ENCODE measurements at regions not wholly inside any gene's neighbourhood (a gene's known extent, or its start where the extent isn't known, plus 50 kb on each side); places are given as distances from the start of the nearest gene placed in this dataset.

GRCh38 chr7:84817016-84817415 is 369.8 kb downstream of the SEMA3D start:
- no peak for DNase-seq (ENCODE audit: low spot score)

GRCh38 chr7:84813376-84813775 is 373.5 kb downstream of the SEMA3D start:
- no peak for DNase-seq (ENCODE audit: low spot score)

GRCh38 chr7:84812021-84812420 is 374.8 kb downstream of the SEMA3D start:
- no peak for DNase-seq (ENCODE audit: low spot score)

GRCh38 chr7:84811362-84811761 is 375.5 kb downstream of the SEMA3D start:
- no peak for DNase-seq (ENCODE audit: low spot score)

GRCh38 chr7:84809877-84810276 is 377.0 kb downstream of the SEMA3D start:
- no peak for DNase-seq (ENCODE audit: low spot score)

GRCh38 chr7:84803979-84804378 is 382.9 kb downstream of the SEMA3D start:
- DNase-seq (ENCODE audit: low spot score), result no peak

- DNase-seq (ENCODE audit: low spot score), result no peak
Measured at GRCh38 chr7:84801396-84801795, 385.5 kb downstream of the SEMA3D start.

- no peak for DNase-seq (ENCODE audit: low spot score)
Measured at GRCh38 chr7:84800846-84801245, 386.0 kb downstream of the SEMA3D start.

GRCh38 chr7:84799106-84799505 is 387.8 kb downstream of the SEMA3D start:
- DNase-seq (ENCODE audit: low spot score), result no peak

- no peak for DNase-seq (ENCODE audit: low spot score)
Measured at GRCh38 chr7:84792231-84792893, 394.5 kb downstream of the SEMA3D start.

GRCh38 chr7:84790882-84791281 is 396.0 kb downstream of the SEMA3D start:
- no peak for DNase-seq (ENCODE audit: low spot score)

- no peak for DNase-seq (ENCODE audit: low spot score)
Measured at GRCh38 chr7:84786073-84786472, 400.8 kb downstream of the SEMA3D start.

GRCh38 chr7:84784450-84784849 is 402.4 kb downstream of the SEMA3D start:
- DNase-seq (ENCODE audit: low spot score), result no peak

- DNase-seq (ENCODE audit: low spot score), result no peak
Measured at GRCh38 chr7:84783141-84783778, 403.6 kb downstream of the SEMA3D start.

GRCh38 chr7:84781838-84782237 is 405.0 kb downstream of the SEMA3D start:
- no peak for DNase-seq (ENCODE audit: low spot score)

GRCh38 chr7:84780158-84781124 is 406.4 kb downstream of the SEMA3D start:
- no peak for DNase-seq (ENCODE audit: low spot score)

GRCh38 chr7:84757761-84758160 is 429.1 kb downstream of the SEMA3D start:
- DNase-seq (ENCODE audit: low spot score), result no peak

GRCh38 chr7:84746353-84746752 is 440.5 kb downstream of the SEMA3D start:
- DNase-seq (ENCODE audit: low spot score), result no peak

- DNase-seq (ENCODE audit: low spot score), result peak; percentile 24
Measured at GRCh38 chr7:84744385-84744784, 442.5 kb downstream of the SEMA3D start.

- DNase-seq (ENCODE audit: low spot score), result no peak
Measured at GRCh38 chr7:84738583-84739150, 448.2 kb downstream of the SEMA3D start.

- no peak for DNase-seq (ENCODE audit: low spot score)
Measured at GRCh38 chr7:84735677-84736076, 451.2 kb downstream of the SEMA3D start.

- no peak for DNase-seq (ENCODE audit: low spot score)
Measured at GRCh38 chr7:84735011-84735410, 451.8 kb downstream of the SEMA3D start.
